ENCODE measurements at regions not wholly inside any gene's neighbourhood (a gene's known extent, or its start where the extent isn't known, plus 50 kb on each side); places are given as distances from the start of the nearest gene placed in this dataset.
A peak's percentile ranks its signal among the peaks of the same experiment; 100 is the strongest.
"Not testable (repeated sequence)": the region's sequence is repeated elsewhere in the genome, so short reads cannot be mapped to it uniquely, and the experiment has no call there.

DNA sequence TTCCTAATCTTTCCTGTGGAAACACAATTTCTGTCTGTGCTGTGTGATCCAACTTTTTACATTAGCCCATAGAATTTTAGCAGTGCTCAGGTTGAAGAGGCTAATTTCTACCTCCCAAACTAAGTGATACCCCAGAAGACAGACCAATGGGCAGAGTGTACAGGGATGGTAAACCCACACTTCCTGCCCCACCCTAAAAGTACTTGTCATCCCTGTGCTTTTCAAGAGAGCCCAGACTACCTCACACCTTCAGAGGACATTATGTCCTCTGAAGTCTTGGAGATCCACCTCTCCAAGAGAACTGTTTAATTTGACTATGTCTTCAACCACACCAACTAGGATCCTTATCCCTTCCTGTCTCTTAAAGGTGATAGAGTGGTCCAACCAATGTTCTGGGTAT lies 82.0 kb upstream of the ACSL1 start:
- no peak for DNase-seq (ENCODE audit: low read depth)

GRCh38 chr4:184911310-184911709 lies 85.5 kb upstream of the ACSL1 start:
- DNase-seq (ENCODE audit: low read depth) = peak; percentile 67

- no peak for DNase-seq (ENCODE audit: low read depth)
Observed at GRCh38 chr4:184913356-184914143, 87.8 kb upstream of the ACSL1 start.

GRCh38 chr4:184918799-184919198 lies 93.0 kb upstream of the ACSL1 start:
- DNase-seq (ENCODE audit: low read depth) = not testable (repeated sequence)

- no peak for DNase-seq (ENCODE audit: low read depth)
Observed at GRCh38 chr4:184921456-184921855, 95.7 kb upstream of the ACSL1 start.

- no peak for DNase-seq (ENCODE audit: low read depth)
Observed at GRCh38 chr4:184922301-184922700, 96.0 kb upstream of the HELT start.

- no peak for DNase-seq (ENCODE audit: low read depth)
Observed at GRCh38 chr4:184924516-184924915, 93.8 kb upstream of the HELT start.

DNA sequence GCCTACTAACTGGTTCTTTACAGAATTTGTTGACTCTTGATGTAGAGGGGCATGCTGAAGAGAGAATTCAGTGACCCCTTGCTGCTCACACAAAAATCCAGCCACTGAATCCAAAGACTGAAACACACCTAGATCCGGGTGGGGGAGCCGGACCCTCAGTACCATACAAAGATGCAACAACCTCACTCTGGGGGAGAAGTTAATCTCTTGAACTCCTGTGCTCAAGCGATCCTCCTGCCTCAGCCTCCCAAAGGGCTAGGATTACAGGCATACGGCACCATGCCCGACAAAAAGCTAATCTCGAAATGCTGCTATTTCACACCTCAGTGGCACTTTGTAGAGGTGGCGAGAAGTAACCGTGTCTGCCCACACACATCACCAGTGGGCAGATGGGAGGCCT lies 88.8 kb upstream of the HELT start:
- no peak for DNase-seq (ENCODE audit: low read depth)

DNA sequence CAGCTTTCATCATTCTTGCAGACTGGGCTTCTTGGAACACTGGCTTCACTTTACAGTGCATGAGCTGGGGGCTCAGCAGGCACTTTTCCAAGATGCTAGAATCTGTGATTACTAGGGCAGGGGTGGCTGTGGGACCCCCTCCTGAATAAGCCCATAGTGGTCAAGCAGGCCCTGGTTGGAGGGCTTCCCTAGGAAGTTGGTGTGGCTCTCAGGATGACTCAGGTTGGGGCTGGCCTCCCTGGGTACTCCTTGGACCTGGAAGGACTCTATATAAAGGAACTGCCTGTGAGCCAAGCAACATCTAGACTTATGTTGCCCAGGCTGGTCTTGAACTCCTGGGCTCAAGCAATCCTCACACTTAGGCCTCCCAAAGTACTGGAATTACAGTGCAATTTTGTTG lies 88.3 kb upstream of the HELT start:
- DNase-seq (ENCODE audit: low read depth) = no peak

- no peak for DNase-seq (ENCODE audit: low read depth)
Observed at GRCh38 chr4:184932343-184932742, 85.9 kb upstream of the HELT start.

DNA sequence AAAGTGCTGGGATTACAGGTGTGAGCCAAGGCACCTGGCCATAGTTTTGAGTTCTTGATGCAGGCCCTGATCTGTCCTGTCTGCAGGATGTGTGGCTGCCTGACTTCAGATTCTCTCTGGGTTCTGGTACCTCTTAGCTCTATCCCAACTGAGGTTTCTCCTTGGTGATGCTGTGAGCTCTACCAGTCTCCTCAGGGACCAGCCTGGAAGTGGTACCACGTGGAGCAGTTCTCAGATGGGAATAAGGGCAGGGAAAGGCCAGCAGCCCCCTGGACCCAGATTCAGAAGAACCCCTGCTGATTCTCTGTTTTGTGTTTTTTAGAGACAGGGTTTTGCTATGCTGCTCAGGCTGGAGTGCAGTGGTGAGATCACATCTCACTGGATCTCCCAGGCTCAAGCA lies 85.0 kb upstream of the HELT start:
- no peak for DNase-seq (ENCODE audit: low read depth)

GRCh38 chr4:184934184-184934583 lies 84.1 kb upstream of the HELT start:
- DNase-seq (ENCODE audit: low read depth) = no peak

- no peak for DNase-seq (ENCODE audit: low read depth)
Observed at GRCh38 chr4:184934961-184935360, 83.3 kb upstream of the HELT start.

DNA sequence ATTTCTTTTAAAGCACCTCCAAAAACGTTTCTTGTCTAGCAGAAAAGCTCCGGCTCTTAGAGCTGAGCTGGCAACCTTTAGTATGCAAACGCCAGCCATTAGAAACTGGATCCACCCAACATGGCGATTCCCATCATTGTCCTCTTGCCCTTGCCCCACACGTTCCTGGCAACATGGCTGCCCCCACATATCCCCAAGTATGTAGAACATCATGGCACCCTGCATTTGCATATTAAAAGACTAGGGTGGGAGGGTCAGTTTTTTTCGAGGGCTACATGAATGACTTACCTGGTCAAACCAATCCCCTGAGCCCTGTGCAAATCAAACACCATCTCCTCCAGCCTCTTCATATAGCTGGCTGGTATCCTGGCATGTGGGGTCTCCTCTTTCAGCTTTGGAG lies 82.2 kb upstream of the HELT start:
- no peak for DNase-seq (ENCODE audit: low read depth)

DNA sequence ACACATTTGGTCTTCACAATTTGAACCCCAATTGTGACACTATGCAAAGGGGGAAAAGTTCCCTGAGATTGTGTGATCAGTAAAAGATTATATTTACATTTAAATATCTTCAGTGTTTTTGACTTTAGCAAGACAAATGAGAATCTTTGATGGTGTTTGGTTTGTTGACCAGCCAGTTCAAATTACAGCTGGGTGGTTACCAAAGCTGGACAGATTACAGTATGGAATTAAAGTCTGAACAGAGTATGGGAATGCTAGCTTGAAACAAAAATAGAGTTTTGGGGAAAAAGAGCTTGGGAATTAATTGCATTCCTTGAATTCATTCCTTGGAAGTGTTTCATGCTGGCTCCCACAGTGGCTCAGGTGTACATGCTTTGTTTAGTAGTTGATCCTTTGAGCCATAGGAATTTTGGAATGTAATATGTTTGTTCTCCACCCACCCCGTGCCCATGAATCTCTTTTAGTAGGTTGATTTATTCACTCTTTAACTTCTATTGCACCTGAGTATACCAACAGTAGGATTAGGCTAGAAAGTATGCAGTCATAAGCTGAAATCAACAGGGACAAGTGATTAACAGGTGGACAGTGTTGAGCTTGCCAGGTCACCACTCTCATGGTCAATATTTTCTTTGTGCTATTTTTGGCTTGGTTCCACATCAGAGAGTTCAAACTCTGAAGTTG lies 81.1 kb upstream of the HELT start:
- DNase-seq (ENCODE audit: low read depth) = peak; percentile 66

DNA sequence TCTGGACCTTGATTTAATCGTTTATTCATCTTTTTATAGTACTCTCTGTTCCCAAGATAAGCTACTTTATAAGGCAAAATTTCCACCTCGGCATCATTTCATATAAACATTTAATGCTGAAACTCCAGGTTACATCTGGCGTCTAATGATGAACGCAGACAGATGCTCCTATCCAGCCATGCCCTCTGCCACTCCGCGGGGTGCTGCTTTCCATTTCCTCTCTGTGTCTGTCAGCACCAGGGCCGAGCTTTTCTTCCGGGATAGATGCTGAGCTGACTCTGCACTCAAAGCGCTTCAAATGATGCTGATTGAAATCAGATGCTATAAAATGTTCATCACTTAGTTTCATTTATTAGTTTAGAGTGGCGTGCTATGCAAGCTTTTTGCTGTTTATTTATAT lies 80.5 kb upstream of the HELT start:
- DNase-seq (ENCODE audit: low read depth) = no peak

DNA sequence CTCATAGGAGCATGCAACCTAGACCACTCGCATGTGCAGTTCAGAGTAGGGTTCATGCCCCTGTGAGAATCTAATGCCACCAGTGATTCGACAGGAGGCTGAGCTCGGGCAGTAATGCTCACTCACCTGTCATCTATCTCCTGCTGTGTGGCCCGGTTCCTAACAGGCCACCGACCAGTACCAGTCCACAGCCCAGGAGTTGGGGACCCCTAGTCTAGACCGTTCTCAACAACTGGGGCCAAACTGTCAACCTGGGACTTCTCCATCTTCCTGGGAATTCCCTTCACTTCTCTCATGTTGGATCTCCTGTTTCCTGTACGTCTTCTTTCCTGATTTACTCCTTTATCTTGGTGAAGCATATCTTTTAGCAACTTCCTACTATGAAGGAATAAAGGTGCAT lies 79.4 kb upstream of the HELT start:
- no peak for DNase-seq (ENCODE audit: low read depth)

GRCh38 chr4:184939978-184940377 lies 78.3 kb upstream of the HELT start:
- no peak for DNase-seq (ENCODE audit: low read depth)

DNA sequence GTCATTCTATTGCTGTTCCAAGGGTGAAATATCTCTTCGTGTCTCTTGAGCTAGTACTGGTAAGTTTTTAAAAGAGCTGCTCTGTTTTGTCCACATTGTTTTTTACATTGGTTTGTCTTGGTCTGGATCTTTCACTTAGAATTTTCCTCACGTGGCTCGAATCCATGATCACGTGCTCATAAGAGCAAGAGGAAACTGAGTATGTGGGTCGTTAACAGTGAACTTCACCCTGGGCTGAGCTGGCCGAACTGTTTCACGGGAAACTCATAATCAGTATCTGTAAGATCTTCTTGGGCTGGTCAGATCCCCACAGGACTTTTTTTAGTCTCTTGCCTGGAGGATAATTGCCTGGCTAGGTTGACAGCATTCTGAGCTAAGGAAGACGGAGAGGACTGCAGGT lies 77.8 kb upstream of the HELT start:
- no peak for DNase-seq (ENCODE audit: low read depth)

DNA sequence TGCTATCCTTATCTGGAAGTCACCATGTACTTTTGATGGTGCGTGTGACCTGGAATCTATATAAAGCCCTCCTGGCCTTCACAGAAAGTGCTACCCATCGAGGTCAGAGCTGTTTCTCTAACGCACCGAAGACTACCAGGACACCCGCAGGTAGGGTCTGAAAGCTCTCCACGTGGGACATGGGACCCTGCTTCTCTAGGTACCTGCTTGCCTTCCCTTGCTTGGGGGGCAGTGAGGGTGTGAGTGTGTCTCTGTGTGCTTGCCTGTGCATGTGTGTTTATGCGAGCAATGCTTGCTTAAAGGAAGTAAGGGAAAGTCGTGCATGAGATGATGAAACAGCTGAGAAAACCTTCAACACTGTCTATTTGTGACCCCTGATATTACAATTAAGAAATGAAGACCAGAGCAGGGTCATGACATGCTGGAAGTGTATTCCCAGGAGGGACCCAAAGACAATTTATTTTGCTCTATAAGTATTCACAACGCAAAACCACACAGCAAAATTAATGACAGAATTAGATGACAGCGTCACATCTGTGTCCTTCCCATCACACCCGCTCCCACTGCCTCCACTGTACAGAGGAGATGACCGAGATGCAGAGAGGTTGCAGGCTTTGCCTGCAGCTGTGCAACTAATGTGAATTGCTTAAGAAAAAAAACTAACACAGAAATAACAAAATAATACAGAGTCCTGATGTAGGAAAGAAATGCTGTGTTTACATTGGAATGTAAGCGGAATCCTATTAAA lies 76.4 kb upstream of the HELT start:
- DNase-seq (ENCODE audit: low read depth) = no peak

DNA sequence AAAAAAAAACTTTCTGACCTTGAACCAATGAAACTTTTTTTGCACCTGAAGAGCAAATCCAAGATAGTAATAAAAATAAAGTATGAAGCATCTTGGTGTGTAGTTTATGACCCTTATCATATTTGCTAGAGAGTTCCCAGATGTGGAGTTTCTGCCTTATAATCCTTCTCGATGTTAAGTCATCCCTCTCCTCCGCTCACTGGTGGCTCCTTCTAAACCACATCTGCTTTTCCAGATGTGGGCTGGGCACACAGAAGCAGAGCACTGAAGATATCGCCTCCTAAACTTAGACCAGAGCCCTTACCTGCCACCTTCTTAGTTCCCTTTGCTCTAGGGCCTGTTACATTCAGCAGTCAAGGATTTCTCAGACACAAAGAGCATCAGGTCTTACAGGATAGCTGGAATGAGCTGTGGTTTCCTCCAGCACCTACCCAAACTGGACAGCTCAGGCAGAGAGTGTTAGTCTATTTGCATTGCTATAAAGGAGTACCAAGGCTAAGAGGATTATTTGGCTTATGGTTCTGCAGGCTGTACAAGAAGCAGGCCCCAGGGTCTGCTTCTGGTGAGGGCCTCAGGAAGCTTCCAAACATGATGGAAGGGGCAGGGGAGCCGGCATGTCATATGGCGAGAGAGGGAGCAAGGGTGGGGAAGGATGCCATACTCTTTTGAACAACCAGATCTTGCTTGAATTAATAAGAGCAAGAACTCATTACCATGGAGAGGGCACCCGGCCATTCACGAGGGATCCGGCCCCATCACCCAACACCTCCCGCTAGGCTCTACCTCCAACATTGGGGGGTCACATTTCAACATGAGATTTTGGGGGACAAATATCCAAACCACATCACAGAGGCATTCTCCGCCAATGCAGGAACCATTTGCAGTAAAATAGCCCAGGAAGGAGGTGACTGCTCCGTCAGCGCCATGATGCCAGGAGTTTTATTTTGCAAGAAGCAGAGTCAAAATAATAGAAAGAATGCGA lies 75.6 kb upstream of the HELT start:
- DNase-seq (ENCODE audit: low read depth) = no peak

DNA sequence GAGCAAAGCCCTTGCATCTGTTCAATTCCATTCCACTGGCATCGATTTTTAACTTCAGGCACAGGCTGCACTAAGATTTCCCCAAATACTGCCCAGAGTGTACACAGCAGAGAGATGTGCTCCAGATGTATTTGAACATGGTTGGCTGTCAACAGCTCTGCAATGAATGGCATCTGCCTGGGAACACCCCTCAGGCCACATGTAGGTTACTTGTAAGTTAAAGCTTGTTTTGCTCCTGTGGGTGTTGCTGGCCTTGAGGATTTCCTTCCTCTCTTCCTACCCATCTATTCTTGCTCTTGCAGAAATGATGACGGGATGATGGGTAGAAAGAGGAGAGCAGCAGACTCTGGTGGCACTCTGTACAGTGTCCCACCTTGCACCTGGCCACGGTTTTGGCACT lies 69.3 kb upstream of the HELT start:
- no peak for DNase-seq (ENCODE audit: low read depth)

Data from renal cortical epithelial cell (primary cell).